Erythroblast (primary cell): ENCODE measurements at regions not wholly inside any gene's neighbourhood (a gene's known extent, or its start where the extent isn't known, plus 50 kb on each side); places are given as distances from the start of the nearest gene placed in this dataset.

Experiments
- GATA1 ChIP-seq: IDR thresholded peaks from 2 replicates; pipeline ENCODE4 v1.6.1; 2011; ENCODE audit warnings: low read depth, mild to moderate bottlenecking, control low read depth, low read length, moderate library complexity
- POLR2A ChIP-seq: IDR thresholded peaks from 2 replicates; pipeline ENCODE4 v1.6.1; 2011; ENCODE audit warnings: mild to moderate bottlenecking, low read length

DNA sequence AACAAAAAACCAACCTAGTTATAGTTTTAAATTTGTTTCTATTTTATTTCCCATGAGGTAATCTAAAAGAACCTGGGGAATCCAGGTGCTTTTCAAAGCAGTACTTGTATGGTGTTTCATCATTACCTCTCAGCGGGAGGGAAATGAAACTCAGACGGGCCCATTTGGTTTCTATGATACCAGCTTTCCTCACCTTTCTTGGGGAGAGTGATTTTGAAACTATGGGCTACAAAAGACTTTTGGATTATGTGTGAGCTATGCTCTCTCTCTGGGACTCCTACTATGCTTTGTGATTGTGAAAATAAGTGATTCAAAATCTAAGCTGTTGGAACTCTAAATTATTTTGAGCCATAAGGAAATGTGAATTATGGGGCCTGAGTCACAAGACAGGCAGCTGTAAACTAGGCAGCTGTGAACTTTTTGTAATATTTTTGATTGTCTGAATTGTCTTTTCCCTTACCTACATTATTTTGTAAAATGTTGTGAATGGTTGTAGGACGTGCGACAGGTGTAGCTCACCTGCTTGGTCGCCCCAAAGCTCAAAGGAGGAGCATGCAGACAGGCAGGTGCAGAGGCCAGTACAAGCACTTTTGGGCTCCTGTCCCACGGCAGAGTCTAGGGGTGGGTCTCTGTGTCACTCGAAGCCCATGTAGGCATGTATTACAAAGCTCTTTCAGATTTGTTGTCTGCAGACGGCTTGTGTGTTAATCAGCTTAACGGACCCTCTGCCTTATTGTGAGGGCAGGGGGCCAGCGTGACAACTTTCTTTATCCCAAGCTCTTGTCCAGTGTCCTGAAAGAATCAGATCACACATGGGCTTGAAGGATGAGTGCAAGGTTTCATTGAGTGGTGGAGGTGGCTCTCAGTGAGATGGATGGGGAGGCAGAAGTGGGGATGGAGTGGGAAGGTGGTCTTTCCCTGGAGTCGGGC, 64.8 kb upstream of the BACH1 start:
- no peak for TF ChIP-seq POLR2A
- no peak for TF ChIP-seq GATA1
